ENCODE measurements at regions not wholly inside any gene's neighbourhood (a gene's known extent, or its start where the extent isn't known, plus 50 kb on each side); places are given as distances from the start of the nearest gene placed in this dataset.

DNA sequence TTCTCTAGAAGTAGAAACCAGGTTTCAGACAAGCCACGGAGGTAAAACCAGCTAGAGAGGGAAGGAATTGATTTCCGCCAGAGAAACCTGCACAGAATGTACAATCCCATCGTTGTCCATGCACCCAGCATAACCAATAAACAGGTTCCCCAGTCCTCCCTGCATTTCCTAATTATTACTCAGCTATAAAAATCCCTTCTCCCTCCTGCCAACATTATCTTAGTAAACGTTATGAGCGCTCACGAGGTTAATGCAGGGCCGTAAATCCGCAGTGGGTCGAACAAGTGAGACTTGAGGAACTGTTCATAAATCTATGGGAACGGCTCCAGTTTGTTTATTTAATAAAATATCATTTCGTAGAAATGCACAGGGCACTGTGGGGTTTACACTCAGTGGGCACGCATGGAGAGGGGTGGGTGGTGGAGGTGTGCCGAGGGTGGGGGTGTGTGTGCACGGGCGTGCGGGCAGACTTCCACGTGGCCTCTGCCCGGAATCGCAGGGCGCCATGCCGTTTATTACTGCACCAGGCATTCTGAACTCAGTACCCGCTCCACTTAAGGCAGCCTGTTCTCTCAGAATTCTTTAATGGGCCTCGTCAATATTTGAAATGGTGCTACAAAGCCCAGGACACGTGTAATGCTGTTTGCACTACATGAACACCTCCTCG is 257.3 kb downstream of the MIAT start:
- H3K27ac Mint-ChIP-seq: no peak overlapping the region
- H3K4me1 Mint-ChIP-seq (ENCODE audit: low read depth): no peaks in the 10 kb centered on the region
- H3K27me3 Mint-ChIP-seq (ENCODE audit: insufficient read depth): peaks cover 16% of the 10 kb centered on the region
- peaks cover 3% of the 10 kb centered on the region for H3K9me3 Mint-ChIP-seq
- intact Hi-C loops (cut with micrococcal nuclease): no loop called here
- no peak for DNase-seq (ENCODE audit: low spot score)
- no peak overlapping the region for H3K4me3 Mint-ChIP-seq
- no peaks in the 10 kb centered on the region for H3K36me3 Mint-ChIP-seq (ENCODE audit: low read depth)

DNA sequence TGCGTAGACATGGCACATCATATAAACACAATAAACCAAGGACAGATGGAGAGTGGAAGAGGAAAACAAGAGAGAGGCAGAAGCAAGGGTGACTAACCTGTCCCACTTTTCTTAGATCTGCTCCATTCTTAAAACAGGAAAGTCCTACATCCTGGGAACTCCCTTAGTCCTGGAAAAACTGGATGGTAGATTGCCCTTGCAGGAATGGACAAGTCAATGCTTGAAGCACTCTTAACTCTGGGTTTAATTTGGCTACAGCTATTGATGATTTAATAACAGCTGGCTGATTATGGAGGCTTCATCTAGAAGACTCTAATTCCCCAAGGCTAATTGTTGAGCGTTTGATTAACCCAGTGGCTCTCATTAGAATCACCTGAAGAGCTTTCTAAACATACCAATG is 258.8 kb downstream of the MIAT start:
- H3K4me3 Mint-ChIP-seq: no peak overlapping the region
- H3K9me3 Mint-ChIP-seq: peaks cover 3% of the 10 kb centered on the region
- no peak for DNase-seq (ENCODE audit: low spot score)
- H3K4me1 Mint-ChIP-seq (ENCODE audit: low read depth): no peaks in the 10 kb centered on the region
- peaks cover 11% of the 10 kb centered on the region for H3K27me3 Mint-ChIP-seq (ENCODE audit: insufficient read depth)
- no peak overlapping the region for H3K27ac Mint-ChIP-seq
- intact Hi-C loops (cut with micrococcal nuclease): no loop called here
- no peaks in the 10 kb centered on the region for H3K36me3 Mint-ChIP-seq (ENCODE audit: low read depth)

DNA sequence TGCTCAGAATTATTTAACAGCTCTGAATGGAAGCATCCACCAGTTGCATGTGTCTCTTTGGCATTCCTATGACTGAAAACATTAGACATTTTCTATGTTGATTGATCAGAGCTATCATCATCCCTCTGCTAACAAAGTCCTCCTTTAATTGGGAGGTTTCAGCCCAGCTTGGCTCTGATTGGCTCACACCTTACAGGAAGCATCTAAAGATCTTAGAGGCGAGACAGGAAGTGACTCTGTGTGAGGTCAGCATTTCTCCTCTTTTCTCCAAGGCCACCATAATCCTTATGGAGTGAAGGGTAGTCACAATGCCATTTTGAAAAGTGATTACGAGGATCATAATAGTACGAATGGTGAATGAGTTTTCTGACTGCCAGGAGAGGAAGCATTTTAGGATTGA is 260.8 kb downstream of the MIAT start:
- Mint-ChIP-seq H3K27ac (no peak overlapping the region), H3K4me3 (no peak overlapping the region), H3K9me3 (peaks cover 3% of the 10 kb centered on the region), H3K36me3 (ENCODE audit: low read depth) (no peaks in the 10 kb centered on the region), H3K4me1 (ENCODE audit: low read depth) (no peaks in the 10 kb centered on the region), H3K27me3 (ENCODE audit: insufficient read depth) (peaks cover under 1% of the 10 kb centered on the region)
- intact Hi-C loops (cut with micrococcal nuclease): no loop called here
- no peak for DNase-seq (ENCODE audit: low spot score)

DNA sequence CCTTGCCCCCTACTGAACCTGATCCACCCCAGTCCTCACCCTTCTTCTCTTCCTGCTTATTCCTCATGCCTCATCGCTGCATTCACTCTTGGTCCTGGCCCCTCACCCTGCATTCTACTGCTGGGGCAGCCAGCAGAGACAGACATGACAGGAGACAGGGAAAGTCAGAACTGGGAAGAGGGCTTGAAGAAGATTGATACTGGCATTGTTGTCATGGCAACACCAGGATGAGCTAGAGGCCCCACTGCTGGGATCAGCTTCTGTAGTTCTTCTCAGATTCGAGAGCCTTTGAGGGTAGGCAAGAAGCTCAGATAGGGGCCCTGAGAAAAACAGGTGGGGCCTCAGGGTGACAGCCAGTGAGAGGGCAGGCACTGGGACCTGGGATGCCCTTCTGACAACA is 264.3 kb downstream of the MIAT start:
- H3K27ac Mint-ChIP-seq: no peak overlapping the region
- no peaks in the 10 kb centered on the region for H3K36me3 Mint-ChIP-seq (ENCODE audit: low read depth)
- no peak for DNase-seq (ENCODE audit: low spot score)
- no peak overlapping the region for H3K4me3 Mint-ChIP-seq
- no peaks in the 10 kb centered on the region for H3K27me3 Mint-ChIP-seq (ENCODE audit: insufficient read depth)
- intact Hi-C loops (cut with micrococcal nuclease): no loop called here
- peaks cover 3% of the 10 kb centered on the region for H3K9me3 Mint-ChIP-seq
- H3K4me1 Mint-ChIP-seq (ENCODE audit: low read depth): no peaks in the 10 kb centered on the region

DNA sequence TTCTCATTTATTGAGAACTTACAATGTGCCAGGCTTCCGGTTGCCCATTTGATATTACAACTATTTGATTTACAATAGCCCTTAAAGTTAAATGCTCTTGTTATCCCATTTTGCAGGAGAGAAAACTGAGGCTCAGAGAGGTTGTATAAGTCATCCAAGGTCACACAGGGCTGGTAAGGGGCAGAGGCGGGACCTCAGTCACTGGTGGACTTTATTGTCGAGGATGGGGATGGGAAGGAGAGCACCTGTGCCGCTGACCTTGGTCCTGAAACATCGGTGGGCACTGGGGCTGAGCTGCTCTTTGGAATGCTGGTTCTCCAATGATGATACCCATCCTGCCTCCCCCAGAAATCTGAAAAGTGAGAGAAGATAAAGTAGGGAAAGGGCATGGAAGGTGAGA is 265.4 kb downstream of the MIAT start:
- Mint-ChIP-seq H3K4me3 (no peak overlapping the region), H3K27ac (no peak overlapping the region), H3K27me3 (ENCODE audit: insufficient read depth) (no peaks in the 10 kb centered on the region), H3K9me3 (peaks cover 1% of the 10 kb centered on the region), H3K4me1 (ENCODE audit: low read depth) (no peaks in the 10 kb centered on the region), H3K36me3 (ENCODE audit: low read depth) (no peaks in the 10 kb centered on the region)
- intact Hi-C loops (cut with micrococcal nuclease): no loop called here
- no peak for DNase-seq (ENCODE audit: low spot score)

DNA sequence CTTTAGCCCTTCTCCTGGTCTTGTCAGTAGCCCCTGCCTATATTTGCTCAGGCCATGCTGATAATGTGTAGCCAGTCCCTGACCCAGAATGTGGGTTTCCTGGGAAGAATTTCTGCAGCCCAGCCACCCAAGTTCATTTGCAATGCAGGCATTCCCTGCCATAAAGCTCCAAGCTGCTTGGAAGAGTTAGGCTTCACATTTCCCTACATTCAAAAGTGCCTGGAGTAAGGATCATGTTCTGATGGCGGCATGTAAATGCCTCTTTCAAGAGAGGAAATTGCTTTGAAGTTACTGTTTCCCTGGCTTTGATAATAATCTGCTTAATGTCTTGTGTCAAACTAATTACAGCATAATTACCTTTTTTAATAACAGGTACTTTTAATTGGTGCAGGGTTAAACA is 266.1 kb downstream of the MIAT start:
- DNase-seq (ENCODE audit: low spot score): no peak
- H3K4me1 Mint-ChIP-seq (ENCODE audit: low read depth): no peaks in the 10 kb centered on the region
- H3K4me3 Mint-ChIP-seq: no peak overlapping the region
- intact Hi-C loops (cut with micrococcal nuclease): no loop called here
- no peaks in the 10 kb centered on the region for H3K36me3 Mint-ChIP-seq (ENCODE audit: low read depth)
- no peaks in the 10 kb centered on the region for H3K9me3 Mint-ChIP-seq
- no peaks in the 10 kb centered on the region for H3K27me3 Mint-ChIP-seq (ENCODE audit: insufficient read depth)
- H3K27ac Mint-ChIP-seq: no peak overlapping the region

DNA sequence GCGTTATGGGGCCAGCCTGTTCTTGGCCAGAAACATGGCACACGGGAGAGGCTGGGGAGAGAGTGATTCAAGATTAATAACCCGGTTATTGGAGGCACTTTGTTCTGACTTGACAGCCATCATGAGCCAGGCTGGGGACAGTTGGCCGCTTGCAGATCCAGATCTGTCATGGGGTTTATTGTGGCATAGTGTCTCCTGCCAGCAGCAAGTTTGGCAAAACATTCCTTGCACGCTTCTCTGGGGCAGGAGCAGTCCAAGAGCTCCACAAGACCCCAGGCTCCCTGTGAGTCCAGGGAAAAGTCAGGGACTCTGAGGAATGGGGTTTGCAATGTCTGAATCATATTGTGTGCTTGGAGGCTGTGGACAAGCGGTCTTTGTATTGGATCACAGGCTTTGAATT is 270.4 kb downstream of the MIAT start:
- Mint-ChIP-seq H3K9me3 (no peaks in the 10 kb centered on the region), H3K4me1 (ENCODE audit: low read depth) (no peaks in the 10 kb centered on the region), H3K27ac (no peak overlapping the region), H3K36me3 (ENCODE audit: low read depth) (no peaks in the 10 kb centered on the region), H3K27me3 (ENCODE audit: insufficient read depth) (no peaks in the 10 kb centered on the region), H3K4me3 (no peak overlapping the region)
- intact Hi-C loops (cut with micrococcal nuclease): no loop called here
- DNase-seq (ENCODE audit: low spot score): no peak

DNA sequence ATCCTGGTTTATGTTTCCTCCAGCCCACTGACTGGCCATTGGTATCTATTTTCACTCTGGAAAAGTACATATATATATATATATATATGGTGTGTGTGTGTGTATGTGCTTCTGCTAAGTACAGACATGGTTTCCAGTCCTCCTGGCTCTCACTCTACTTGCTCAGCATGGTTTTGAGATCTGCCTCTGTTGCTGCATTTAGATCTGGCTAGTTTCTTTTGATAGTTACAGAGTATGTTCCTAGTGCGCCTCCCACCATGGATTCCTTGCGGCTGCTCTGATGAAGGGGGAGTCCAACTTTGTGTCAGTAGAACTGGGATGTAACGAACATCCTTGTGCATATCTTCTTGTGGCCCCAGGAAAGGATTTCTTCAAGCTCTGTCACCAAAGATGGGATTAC is 274.1 kb downstream of the MIAT start:
- intact Hi-C loops (cut with micrococcal nuclease): no loop called here
- DNase-seq (ENCODE audit: low spot score): no peak
- Mint-ChIP-seq H3K4me3 (no peak overlapping the region), H3K4me1 (ENCODE audit: low read depth) (no peaks in the 10 kb centered on the region), H3K36me3 (ENCODE audit: low read depth) (no peaks in the 10 kb centered on the region), H3K27me3 (ENCODE audit: insufficient read depth) (no peaks in the 10 kb centered on the region), H3K27ac (no peak overlapping the region), H3K9me3 (no peaks in the 10 kb centered on the region)

DNA sequence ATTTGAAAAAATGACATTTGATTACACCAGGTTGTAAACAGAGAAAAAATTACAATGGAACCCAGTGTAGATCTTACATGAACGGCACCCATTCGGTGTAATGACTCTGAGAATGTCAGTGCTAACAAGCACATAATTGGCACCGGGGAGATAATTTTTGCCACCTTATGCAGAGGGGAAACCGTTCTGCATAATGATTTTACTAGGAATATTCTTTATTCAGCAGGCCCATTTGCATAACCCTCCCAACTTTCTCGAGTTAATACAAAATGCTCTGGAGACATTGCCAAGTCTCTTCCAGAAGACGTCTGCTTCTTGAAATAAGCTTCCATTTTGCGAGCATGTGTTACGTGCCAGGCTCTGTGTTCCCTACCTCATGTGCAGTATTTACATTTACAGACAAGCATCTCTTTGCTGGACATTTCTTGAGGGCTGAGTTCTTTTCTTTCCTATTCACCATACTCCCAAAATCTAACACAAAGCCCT is 275.8 kb downstream of the MIAT start:
- Mint-ChIP-seq H3K27me3 (ENCODE audit: insufficient read depth) (no peaks in the 10 kb centered on the region), H3K36me3 (ENCODE audit: low read depth) (no peaks in the 10 kb centered on the region), H3K4me1 (ENCODE audit: low read depth) (no peaks in the 10 kb centered on the region), H3K27ac (no peak overlapping the region), H3K9me3 (peaks cover 10% of the 10 kb centered on the region), H3K4me3 (no peak overlapping the region)
- no peak for DNase-seq (ENCODE audit: low spot score)
- intact Hi-C loops (cut with micrococcal nuclease): no loop called here

DNA sequence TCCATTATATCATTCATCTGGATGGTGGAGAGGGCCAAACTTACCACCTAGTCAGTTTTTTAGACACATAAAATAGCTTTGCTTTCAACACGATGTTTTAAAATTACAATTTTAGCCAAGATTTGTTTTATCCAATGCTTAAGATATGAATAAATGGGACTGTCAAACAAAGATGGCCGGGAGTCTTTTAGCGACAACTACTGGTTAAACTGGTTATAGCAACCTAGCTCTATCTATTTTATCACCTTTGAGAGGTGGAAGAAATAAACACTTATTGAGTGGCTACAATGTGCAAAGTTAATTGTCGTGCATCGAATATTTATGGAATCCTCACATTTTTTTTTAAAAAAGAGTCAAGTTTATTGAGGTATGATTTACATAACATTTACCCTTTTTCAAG is 279.8 kb downstream of the MIAT start:
- DNase-seq (ENCODE audit: low spot score): no peak

DNA sequence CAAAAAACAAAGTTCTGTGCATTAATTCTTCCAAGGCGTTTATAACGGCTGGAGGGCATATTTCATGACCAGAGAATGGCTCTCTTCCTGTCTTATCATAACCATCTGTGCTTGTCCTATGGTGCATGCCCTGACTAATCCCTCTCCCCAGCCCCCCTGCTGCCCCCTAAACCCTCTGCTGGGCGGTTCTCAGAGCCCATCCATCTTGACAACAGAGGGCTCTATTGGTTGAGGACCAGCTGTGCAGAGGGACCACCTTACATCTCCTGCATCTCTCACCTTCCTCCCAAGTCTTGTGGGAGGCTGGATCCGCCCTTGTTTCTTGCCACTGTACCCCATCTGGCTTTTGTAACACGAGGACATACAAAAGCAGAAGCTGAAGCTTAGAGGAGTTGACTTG is 282.1 kb downstream of the MIAT start:
- no peaks in the 10 kb centered on the region for H3K27me3 Mint-ChIP-seq (ENCODE audit: insufficient read depth)
- peaks cover 10% of the 10 kb centered on the region for H3K9me3 Mint-ChIP-seq
- H3K27ac Mint-ChIP-seq: no peak overlapping the region
- no peaks in the 10 kb centered on the region for H3K36me3 Mint-ChIP-seq (ENCODE audit: low read depth)
- no peaks in the 10 kb centered on the region for H3K4me1 Mint-ChIP-seq (ENCODE audit: low read depth)
- intact Hi-C loops (cut with micrococcal nuclease): no loop called here
- DNase-seq (ENCODE audit: low spot score): no peak
- no peak overlapping the region for H3K4me3 Mint-ChIP-seq

More for the DNA sequence above, 279.8 kb downstream of the MIAT start:
- no peak overlapping the region for H3K4me3 Mint-ChIP-seq
- H3K9me3 Mint-ChIP-seq: peaks cover 10% of the 10 kb centered on the region
- no peak overlapping the region for H3K27ac Mint-ChIP-seq
- H3K36me3 Mint-ChIP-seq (ENCODE audit: low read depth): no peaks in the 10 kb centered on the region
- H3K27me3 Mint-ChIP-seq (ENCODE audit: insufficient read depth): no peaks in the 10 kb centered on the region
- H3K4me1 Mint-ChIP-seq (ENCODE audit: low read depth): no peaks in the 10 kb centered on the region
- intact Hi-C loops (cut with micrococcal nuclease): no loop called here

DNA sequence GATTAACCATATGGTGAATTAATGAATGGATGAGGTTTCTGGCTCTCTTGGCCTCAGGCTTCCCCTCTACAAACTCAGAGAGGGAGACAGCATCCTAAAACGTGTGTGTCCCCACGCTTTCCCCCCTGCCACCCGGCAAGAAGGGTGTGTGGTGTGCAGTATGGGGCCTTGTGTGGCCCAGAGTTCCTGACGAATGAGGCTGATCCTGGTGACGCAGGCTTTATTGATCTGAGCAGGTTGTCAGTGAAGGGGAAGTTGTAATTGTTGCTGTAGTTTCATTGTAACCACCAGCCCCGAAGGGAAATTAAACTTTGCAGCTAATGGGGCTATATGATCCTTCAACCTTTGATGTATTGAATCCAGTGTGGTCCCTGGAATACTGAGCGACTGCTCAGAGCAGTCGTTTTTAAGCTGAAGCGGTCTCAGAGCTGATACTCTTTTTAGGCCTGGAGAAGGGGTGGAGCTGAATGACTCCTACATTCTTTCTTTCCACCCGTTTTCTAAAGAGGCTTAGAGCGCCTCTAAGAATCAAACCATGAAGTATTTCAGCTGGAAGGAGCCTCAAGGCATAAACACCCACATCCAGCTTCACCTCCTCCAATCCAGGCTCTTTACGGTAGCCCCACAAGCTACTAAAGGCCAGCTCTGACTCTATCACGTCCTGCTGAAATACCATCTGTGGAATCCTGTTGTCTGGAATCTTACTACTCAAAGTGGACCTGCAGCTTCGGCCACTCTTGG is 284.7 kb downstream of the MIAT start:
- no peak for DNase-seq (ENCODE audit: low spot score)
- H3K27ac Mint-ChIP-seq: no peak overlapping the region
- no peaks in the 10 kb centered on the region for H3K27me3 Mint-ChIP-seq (ENCODE audit: insufficient read depth)
- H3K36me3 Mint-ChIP-seq (ENCODE audit: low read depth): no peaks in the 10 kb centered on the region
- peaks cover 9% of the 10 kb centered on the region for H3K9me3 Mint-ChIP-seq
- no peak overlapping the region for H3K4me3 Mint-ChIP-seq
- intact Hi-C loops (cut with micrococcal nuclease): no loop called here
- no peaks in the 10 kb centered on the region for H3K4me1 Mint-ChIP-seq (ENCODE audit: low read depth)

DNA sequence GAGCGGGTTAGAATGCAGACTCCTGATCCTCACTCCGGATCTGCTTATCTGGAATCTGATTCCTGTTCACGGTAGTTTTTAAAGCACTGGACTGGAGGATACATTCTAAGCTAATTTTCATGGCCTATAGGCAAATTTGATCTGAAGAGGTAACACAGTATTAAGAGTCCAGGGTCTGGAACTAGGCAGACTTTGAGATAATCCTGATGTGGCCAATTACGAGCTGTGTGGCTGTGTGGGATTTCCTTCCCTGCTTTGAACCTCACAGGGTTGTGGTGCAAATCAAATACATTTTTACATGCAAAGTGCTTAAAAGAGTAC is 285.2 kb downstream of the MIAT start:
- intact Hi-C loops (cut with micrococcal nuclease): no loop called here
- no peaks in the 10 kb centered on the region for H3K27me3 Mint-ChIP-seq (ENCODE audit: insufficient read depth)
- H3K27ac Mint-ChIP-seq: no peak overlapping the region
- H3K9me3 Mint-ChIP-seq: peaks cover 3% of the 10 kb centered on the region
- no peak for DNase-seq (ENCODE audit: low spot score)
- no peaks in the 10 kb centered on the region for H3K4me1 Mint-ChIP-seq (ENCODE audit: low read depth)
- H3K4me3 Mint-ChIP-seq: no peak overlapping the region
- H3K36me3 Mint-ChIP-seq (ENCODE audit: low read depth): no peaks in the 10 kb centered on the region

DNA sequence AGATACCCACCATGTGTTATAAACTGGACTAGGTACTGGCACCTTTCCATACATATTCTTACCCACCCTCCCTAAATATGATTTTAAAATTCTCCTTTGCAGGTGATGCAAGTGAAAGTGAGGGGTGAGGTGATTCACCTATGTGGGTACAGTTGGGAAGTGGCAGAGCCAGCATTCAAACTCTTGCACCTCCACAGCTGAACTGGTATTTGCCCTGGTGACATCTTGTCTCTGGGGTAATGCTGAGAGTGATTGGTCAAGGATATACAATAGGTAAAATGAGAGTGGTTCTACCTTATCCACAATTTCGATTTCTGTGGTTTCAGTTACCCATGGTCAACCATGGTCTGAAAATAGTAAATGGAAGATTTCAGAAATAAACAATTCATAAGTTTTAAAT is 288.2 kb downstream of the MIAT start:
- H3K4me3 Mint-ChIP-seq: no peak overlapping the region
- no peak overlapping the region for H3K27ac Mint-ChIP-seq
- DNase-seq (ENCODE audit: low spot score): no peak
- no peaks in the 10 kb centered on the region for H3K36me3 Mint-ChIP-seq (ENCODE audit: low read depth)
- H3K4me1 Mint-ChIP-seq (ENCODE audit: low read depth): no peaks in the 10 kb centered on the region
- intact Hi-C loops (cut with micrococcal nuclease): no loop called here
- H3K27me3 Mint-ChIP-seq (ENCODE audit: insufficient read depth): peaks cover under 1% of the 10 kb centered on the region
- H3K9me3 Mint-ChIP-seq: no peaks in the 10 kb centered on the region
